B cell (primary cell): ENCODE measurements at regions not wholly inside any gene's neighbourhood (a gene's known extent, or its start where the extent isn't known, plus 50 kb on each side); places are given as distances from the start of the nearest gene placed in this dataset.

Source experiments
- ATAC-seq: fragments of 200-7000 bp; cut with Tn5 transposase; one replicate; pipeline ENCODE4 v1.10.0; 2021; ENCODE audit warnings: low read depth, mild to moderate bottlenecking, moderate number of reproducible peaks, moderate library complexity
- CTCF ChIA-PET: fragments of 350-600 bp; sonication (Branson Sonifier 250); formaldehyde crosslinking; loops from one replicate; lab custom pipeline; 2021; ENCODE audit warnings: antibody characterized with exemption, inconsistent platforms; lab: Charles Lee
- POLR2A ChIA-PET: fragments of 350-600 bp; sonication (Branson Sonifier 250); formaldehyde crosslinking; loops from one replicate; lab custom pipeline; 2021; ENCODE audit warnings: antibody characterized with exemption; lab: Charles Lee
- DNase-seq: peaks from one replicate; pipeline ENCODE4 v3.0.0; 2013
- H2AFZ ChIP-seq: 2 replicates; pipeline ENCODE4 v1.6.1; 2012; ENCODE audit warnings: mild to moderate bottlenecking, low read depth, low read length; ENCODE audit not compliant: insufficient read depth, poor library complexity, severe bottlenecking
- H3K27ac ChIP-seq, 2 donors: 1 replicate in 1 of 2; 2 replicates in 1 of 2; pipeline ENCODE4 v1.5.1; 2012 to 2013; ENCODE audit warnings: low read length in 2 of 2, mild to moderate bottlenecking in 2 of 2, moderate library complexity in 1 of 2
- H3K27me3 ChIP-seq, 4 experiments: fragments of 200-600 bp in 1 of 4; sonication (generic) in 1 of 4; replicated peaks in 1 of 4; 1 replicate in 2 of 4; 2 replicates in 2 of 4; pipeline versions ENCODE4 v1.6.1 to v1.7.0; 2013 to 2016; ENCODE audit warnings: low read length in 3 of 4, mild to moderate bottlenecking in 2 of 4, mixed read lengths in 1 of 4, moderate library complexity in 1 of 4; ENCODE audit not compliant: insufficient read depth in 4 of 4, control insufficient read depth in 3 of 4; ENCODE audit errors: control extremely low read depth in 1 of 4
- H3K36me3 ChIP-seq, 2 experiments: replicated peaks in 1 of 2; 1 replicate in 1 of 2; 2 replicates in 1 of 2; pipeline versions ENCODE4 v1.6.1 to v1.7.1; 2013; ENCODE audit warnings: low read length in 1 of 2; ENCODE audit not compliant: insufficient read depth in 2 of 2, control insufficient read depth in 1 of 2; ENCODE audit errors: control extremely low read depth in 1 of 2, extremely low read depth in 1 of 2
- H3K4me1 ChIP-seq, 2 donors: fragments of 200-600 bp in 1 of 2; sonication (generic) in 1 of 2; 1 replicate in 1 of 2; 2 replicates in 1 of 2; pipeline versions ENCODE4 v1.5.1 to v1.6.1; 2013 to 2017; ENCODE audit warnings: low read length in 2 of 2; ENCODE audit not compliant: control insufficient read depth in 2 of 2, insufficient read depth in 2 of 2
- H3K4me2 ChIP-seq: replicated peaks from 2 replicates; pipeline ENCODE3; 2012; ENCODE audit warnings: mild to moderate bottlenecking, low read depth, low read length; ENCODE audit not compliant: poor library complexity, severe bottlenecking
- H3K4me3 ChIP-seq, 5 experiments: fragments of 200-600 bp in 1 of 5; sonication (generic) in 1 of 5; 1 replicate in 3 of 5; 2 replicates in 2 of 5; pipeline versions ENCODE4 v1.5.1 to v1.7.0; 2011 to 2016; ENCODE audit warnings: low read length in 4 of 5, mild to moderate bottlenecking in 4 of 5, low read depth in 2 of 5, control low read depth in 1 of 5, moderate library complexity in 1 of 5; ENCODE audit not compliant: insufficient read depth in 1 of 5; ENCODE audit errors: control extremely low read depth in 1 of 5, extremely low read depth in 1 of 5
- H3K79me2 ChIP-seq: fragments of 200-600 bp; sonication (generic); one replicate; pipeline ENCODE4 v1.6.0; 2016; ENCODE audit warnings: low read length; ENCODE audit not compliant: control insufficient read depth, insufficient read depth
- H3K9ac ChIP-seq: fragments of 200-600 bp; sonication (generic); 2 replicates; pipeline ENCODE4 v1.6.1; 2017; ENCODE audit warnings: mild to moderate bottlenecking, low read length, moderate library complexity
- H3K9me3 ChIP-seq, 3 donors: one replicate each; pipeline versions ENCODE4 v1.6.1 to v1.7.1; 2013; ENCODE audit warnings: low read length in 2 of 3; ENCODE audit not compliant: control insufficient read depth in 2 of 3, insufficient read depth in 1 of 3; ENCODE audit errors: control extremely low read depth in 1 of 3
- H4K20me1 ChIP-seq: 2 replicates; pipeline ENCODE4 v1.6.0; 2012; ENCODE audit warnings: mild to moderate bottlenecking, low read length; ENCODE audit not compliant: insufficient read depth, control insufficient read depth, poor library complexity, severe bottlenecking
- H3K27ac Mint-ChIP-seq: one replicate; pipeline ENCODE4 v1.8.0; 2021; ENCODE audit warnings: mixed read lengths
- H3K27me3 Mint-ChIP-seq: one replicate; pipeline ENCODE4 v1.8.0; 2021; ENCODE audit warnings: mixed read lengths
- H3K4me1 Mint-ChIP-seq: one replicate; pipeline ENCODE4 v1.8.0; 2021; ENCODE audit warnings: mixed read lengths
- H3K4me3 Mint-ChIP-seq: one replicate; pipeline ENCODE4 v1.8.0; 2021; ENCODE audit warnings: mixed read lengths
- H3K9me3 Mint-ChIP-seq: one replicate; pipeline ENCODE4 v1.8.0; 2022; ENCODE audit warnings: mixed read lengths; ENCODE audit not compliant: insufficient read depth
- EZH2 ChIP-seq: IDR thresholded peaks from 2 replicates; pipeline ENCODE4 v1.6.1; 2012; ENCODE audit warnings: borderline replicate concordance, low read depth, mild to moderate bottlenecking, moderate library complexity, low read length; ENCODE audit not compliant: insufficient read depth, poor library complexity, severe bottlenecking
- WGBS: methylation state at CpG from one replicate; pipeline ENCODE4 v1.1.5; 2013; ENCODE audit warnings: missing lambda C conversion rate; ENCODE audit not compliant: insufficient coverage; 5-methylcytosine and 5-hydroxymethylcytosine counted together
- intact Hi-C: fragments of 100-400 bp; cut with micrococcal nuclease; formaldehyde crosslinking; loops from one replicate; pipeline ENCODE4 v1.10.0; 2022
- TF ChIP-seq, protein P1 (sequence below): fragments of 200-600 bp; IDR thresholded peaks from one replicate; pipeline ENCODE4 v1.8.0; 2022; ENCODE audit warnings: antibody characterized with exemption, mild to moderate bottlenecking

DNA sequence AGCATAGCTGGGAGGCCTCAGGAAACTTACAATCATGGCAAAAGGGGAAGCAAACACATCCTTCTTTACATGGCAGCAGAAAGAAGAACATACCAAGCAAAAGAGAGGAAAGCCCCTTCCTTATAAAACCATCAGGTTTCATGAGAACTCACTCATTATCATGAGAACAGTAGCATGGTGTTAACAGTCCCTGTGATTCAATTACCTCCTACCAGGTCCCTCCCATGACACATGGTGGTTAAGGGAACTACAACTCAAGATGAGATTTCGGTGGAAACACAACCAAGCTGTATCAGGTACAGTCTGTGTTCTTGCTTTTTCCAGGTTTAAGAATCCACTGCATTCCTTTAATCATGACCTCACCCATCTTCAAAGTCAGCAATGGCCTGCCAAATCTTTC is 514.2 kb downstream of the KCTD16 start:
- no peak overlapping the region for H3K27ac Mint-ChIP-seq

GRCh38 chr5:144680711-144681110 is 510.0 kb downstream of the KCTD16 start:
- intact Hi-C loops = no loop called here

More for the DNA sequence above, 514.2 kb downstream of the KCTD16 start:
- no peak for TF ChIP-seq EZH2
- TF ChIP-seq, protein P1, sequence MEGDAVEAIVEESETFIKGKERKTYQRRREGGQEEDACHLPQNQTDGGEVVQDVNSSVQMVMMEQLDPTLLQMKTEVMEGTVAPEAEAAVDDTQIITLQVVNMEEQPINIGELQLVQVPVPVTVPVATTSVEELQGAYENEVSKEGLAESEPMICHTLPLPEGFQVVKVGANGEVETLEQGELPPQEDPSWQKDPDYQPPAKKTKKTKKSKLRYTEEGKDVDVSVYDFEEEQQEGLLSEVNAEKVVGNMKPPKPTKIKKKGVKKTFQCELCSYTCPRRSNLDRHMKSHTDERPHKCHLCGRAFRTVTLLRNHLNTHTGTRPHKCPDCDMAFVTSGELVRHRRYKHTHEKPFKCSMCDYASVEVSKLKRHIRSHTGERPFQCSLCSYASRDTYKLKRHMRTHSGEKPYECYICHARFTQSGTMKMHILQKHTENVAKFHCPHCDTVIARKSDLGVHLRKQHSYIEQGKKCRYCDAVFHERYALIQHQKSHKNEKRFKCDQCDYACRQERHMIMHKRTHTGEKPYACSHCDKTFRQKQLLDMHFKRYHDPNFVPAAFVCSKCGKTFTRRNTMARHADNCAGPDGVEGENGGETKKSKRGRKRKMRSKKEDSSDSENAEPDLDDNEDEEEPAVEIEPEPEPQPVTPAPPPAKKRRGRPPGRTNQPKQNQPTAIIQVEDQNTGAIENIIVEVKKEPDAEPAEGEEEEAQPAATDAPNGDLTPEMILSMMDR = no peak
- CTCF ChIA-PET = no interaction called here
- no peaks in the 10 kb centered on the region for H4K20me1 ChIP-seq
- POLR2A ChIA-PET = no interaction called here
- no peak overlapping the region for H3K4me2 ChIP-seq
- Mint-ChIP-seq H3K9me3 (peaks cover 3% of the 10 kb centered on the region), H3K4me1 (no peaks in the 10 kb centered on the region), H3K4me3 (no peak overlapping the region), H3K27me3 (no peaks in the 10 kb centered on the region)
- H2AFZ ChIP-seq = no peak overlapping the region
- peaks cover 0 to 3% (median 0%) of the 10 kb centered on the region in 3 donors for H3K9me3 ChIP-seq
- no peaks in the 10 kb centered on the region for H3K79me2 ChIP-seq
- no peaks in the 10 kb centered on the region for H3K4me1 ChIP-seq
- no peak for ATAC-seq
- DNase-seq = no peak
- no CpG with 5 or more reads among the region's 1 CpG for WGBS
- no peak overlapping the region for H3K9ac ChIP-seq
- no peaks in the 10 kb centered on the region for H3K27me3 ChIP-seq
- no peak overlapping the region for H3K27ac ChIP-seq
- intact Hi-C loops = no loop called here
- H3K36me3 ChIP-seq = no peaks in the 10 kb centered on the region
- H3K4me3 ChIP-seq = no peak overlapping the region

More at GRCh38 chr5:144680711-144681110, 510.0 kb downstream of the KCTD16 start:
- Histone ChIP-seq H3K4me2 (no peak overlapping the region), H3K9me3 (peaks cover 0 to 5% (median 0%) of the 10 kb centered on the region in 3 donors), H3K27ac (no peak overlapping the region), H3K4me1 (no peaks in the 10 kb centered on the region), H3K36me3 (no peaks in the 10 kb centered on the region), H2AFZ (no peak overlapping the region), H3K4me3 (no peak overlapping the region), H3K79me2 (no peaks in the 10 kb centered on the region), H4K20me1 (no peaks in the 10 kb centered on the region), H3K9ac (no peak overlapping the region), H3K27me3 (no peaks in the 10 kb centered on the region)
- no peak for ATAC-seq
- no peaks in the 10 kb centered on the region for H3K4me1 Mint-ChIP-seq
- no peak overlapping the region for H3K4me3 Mint-ChIP-seq
- no peaks in the 10 kb centered on the region for H3K27me3 Mint-ChIP-seq
- TF ChIP-seq, protein P1 = no peak
- TF ChIP-seq EZH2 = no peak
- ChIA-PET CTCF (no interaction called here), POLR2A (no interaction called here)
- peaks cover 3% of the 10 kb centered on the region for H3K9me3 Mint-ChIP-seq
- WGBS = no CpG with 5 or more reads among the region's 1 CpG
- H3K27ac Mint-ChIP-seq = no peak overlapping the region
- no peak for DNase-seq
